Upper lobe of left lung (tissue), 6 donors: ENCODE measurements at regions not wholly inside any gene's neighbourhood (a gene's known extent, or its start where the extent isn't known, plus 50 kb on each side); places are given as distances from the start of the nearest gene placed in this dataset.

ENCODE experiments used
- ATAC-seq, 2 donors: fragments of 200-7000 bp; cut with Tn5 transposase; one replicate each; pipeline ENCODE4 v1.9.1; 2022; ENCODE audit warnings: mild to moderate bottlenecking in 2 of 2, moderate library complexity in 2 of 2; ENCODE audit not compliant: low FRiP score in 2 of 2
- DNase-seq, 2 donors: peaks; one replicate each; pipeline ENCODE4 v3.0.0-alpha.2; 2019 to 2020
- H3K27ac ChIP-seq, 4 donors: fragments of 200-600 bp; sonication (generic); one replicate each; pipeline ENCODE4 v1.5.1; 2016 to 2019
- H3K27me3 ChIP-seq, 4 donors: fragments of 200-600 bp; sonication (generic); one replicate each; pipeline ENCODE4 v1.5.1; 2017 to 2019
- H3K36me3 ChIP-seq, 4 donors: fragments of 200-600 bp; sonication (generic); one replicate each; pipeline ENCODE4 v1.5.1; 2016 to 2019
- H3K4me1 ChIP-seq, 4 donors: fragments of 200-600 bp; sonication (generic); one replicate each; pipeline ENCODE4 v1.5.1; 2018 to 2019
- H3K4me3 ChIP-seq, 4 donors: fragments of 200-600 bp; sonication (generic); one replicate each; pipeline ENCODE4 v1.5.1; 2017 to 2019; ENCODE audit warnings: mild to moderate bottlenecking in 2 of 4, moderate library complexity in 1 of 4
- H3K9me3 ChIP-seq, 4 donors: fragments of 200-600 bp; sonication (generic); one replicate each; pipeline ENCODE4 v1.5.1; 2018 to 2019
- CTCF ChIP-seq, 6 experiments: fragments of 450-650 bp in 4 of 6; fragments of 200-600 bp in 2 of 6; sonication (generic) in 2 of 6; IDR thresholded peaks; one replicate each; pipeline ENCODE4 v1.5.1; 2016 to 2019; ENCODE audit warnings: antibody characterized with exemption in 6 of 6
- EP300 ChIP-seq, 4 donors: sonication (generic); formaldehyde crosslinking; IDR thresholded peaks; one replicate each; pipeline ENCODE4 v1.5.1; 2017; ENCODE audit warnings: antibody characterized with exemption in 4 of 4, control low read depth in 2 of 4
- POLR2A ChIP-seq, 4 donors: fragments of 450-650 bp; IDR thresholded peaks; one replicate each; pipeline ENCODE4 v1.5.1; 2016 to 2017; ENCODE audit warnings: antibody characterized with exemption in 4 of 4, mild to moderate bottlenecking in 2 of 4
- POLR2AphosphoS5 ChIP-seq, 2 donors: sonication (generic); formaldehyde crosslinking; IDR thresholded peaks; one replicate each; pipeline ENCODE4 v1.5.1; 2017; ENCODE audit warnings: antibody characterized with exemption in 2 of 2
- WGBS, 2 donors: methylation state at CpG; one replicate each; pipeline ENCODE4 v1.1.5; 2017 to 2018; 5-methylcytosine and 5-hydroxymethylcytosine counted together
- donor health status: DM: no; HTN: no; CAD: no; lungs with moderate emphysema.
- donor health status: DM: no; HTN: yes; CAD: no; lungs with severe emphysema.

DNA sequence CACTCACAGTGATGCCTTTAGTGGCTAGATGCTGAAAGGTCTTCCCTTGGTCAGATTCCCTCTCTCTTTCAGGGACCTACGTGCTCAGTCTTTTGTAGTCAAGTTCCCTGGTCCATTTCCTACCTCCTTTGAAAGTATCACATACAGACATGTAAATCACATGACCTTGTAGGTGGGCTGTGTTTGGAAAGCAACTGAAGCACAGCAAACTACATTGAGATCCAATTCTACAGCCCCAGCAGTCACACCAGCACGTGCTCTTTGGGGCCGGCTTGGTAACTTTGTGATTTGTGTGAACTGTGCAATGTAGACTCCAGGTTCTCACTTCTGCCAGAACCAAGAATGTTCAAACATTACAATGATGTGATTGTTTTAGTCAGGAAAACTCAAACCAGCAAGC, 89.7 kb upstream of the PLPP4 start:
- Histone ChIP-seq H3K36me3 (no peaks in the 10 kb centered on the region), H3K4me1 (no peaks in the 10 kb centered on the region), H3K27ac (no peak overlapping the region), H3K27me3 (no peaks in the 10 kb centered on the region), H3K9me3 (no peaks in the 10 kb centered on the region), H3K4me3 (no peak overlapping the region)
- ATAC-seq (no peak), DNase-seq (no peak)
- 62 to 83% methylated on average over 3 of the region's 3 CpGs for WGBS, 2 donors
- TF ChIP-seq EP300 (IDR thresholded peaks at IDR 0.05) (no peak), POLR2A (IDR thresholded peaks at IDR 0.05) (no peak), CTCF (IDR thresholded peaks at IDR 0.05) (no peak), POLR2AphosphoS5 (IDR thresholded peaks at IDR 0.05) (no peak)

- ATAC-seq (no peak), DNase-seq (no peak)
- Histone ChIP-seq H3K4me3 (no peak overlapping the region), H3K36me3 (no peaks in the 10 kb centered on the region), H3K4me1 (no peaks in the 10 kb centered on the region), H3K9me3 (no peaks in the 10 kb centered on the region), H3K27me3 (no peaks in the 10 kb centered on the region), H3K27ac (no peak overlapping the region)
- TF ChIP-seq CTCF (IDR thresholded peaks at IDR 0.05) (no peak), POLR2A (IDR thresholded peaks at IDR 0.05) (no peak), EP300 (IDR thresholded peaks at IDR 0.05) (no peak), POLR2AphosphoS5 (IDR thresholded peaks at IDR 0.05) (no peak)
- WGBS, 2 donors: 82 to 88% methylated on average over 7 of the region's 7 CpGs
Measured at GRCh38 chr10:120368338-120368737, 88.7 kb upstream of the PLPP4 start.

DNA sequence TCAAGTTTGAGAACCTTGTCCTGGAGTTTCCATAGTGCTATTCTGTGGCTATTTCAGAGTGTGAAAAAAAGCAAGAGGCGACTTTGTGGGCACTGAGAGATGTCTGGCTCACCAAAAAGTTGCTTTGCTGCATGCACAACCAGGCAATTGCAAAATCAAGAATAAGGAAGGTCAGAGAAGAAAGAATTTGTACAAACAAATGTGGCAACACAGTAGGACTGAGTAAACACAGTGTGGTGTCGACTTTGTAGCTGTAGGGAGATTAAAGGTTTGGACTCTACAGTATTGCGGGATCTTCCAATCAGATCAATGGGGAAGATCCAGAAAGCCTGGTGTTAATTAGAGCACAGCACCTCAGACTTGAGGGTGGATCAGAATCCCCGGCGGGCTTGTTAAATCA, 88.1 kb upstream of the PLPP4 start:
- TF ChIP-seq CTCF (IDR thresholded peaks at IDR 0.05) (no peak), EP300 (IDR thresholded peaks at IDR 0.05) (no peak), POLR2A (IDR thresholded peaks at IDR 0.05) (no peak), POLR2AphosphoS5 (IDR thresholded peaks at IDR 0.05) (no peak)
- DNase-seq (no peak), ATAC-seq (no peak)
- Histone ChIP-seq H3K36me3 (no peaks in the 10 kb centered on the region), H3K4me1 (no peaks in the 10 kb centered on the region), H3K4me3 (no peak overlapping the region), H3K27me3 (no peaks in the 10 kb centered on the region), H3K27ac (no peak overlapping the region), H3K9me3 (no peaks in the 10 kb centered on the region)
- 54 to 56% methylated on average over 4 to 5 of the region's 5 CpGs for WGBS, 2 donors

- H3K36me3 ChIP-seq: no peaks in the 10 kb centered on the region
- TF ChIP-seq POLR2A (IDR thresholded peaks at IDR 0.05) (no peak), POLR2AphosphoS5 (IDR thresholded peaks at IDR 0.05) (no peak), EP300 (IDR thresholded peaks at IDR 0.05) (no peak), CTCF (IDR thresholded peaks at IDR 0.05) (no peak)
- no peak overlapping the region for H3K4me3 ChIP-seq
- 55 to 62% methylated on average over 2 of the region's 2 CpGs for WGBS, 2 donors
- no peaks in the 10 kb centered on the region for H3K9me3 ChIP-seq
- DNase-seq: no peak
- H3K27ac ChIP-seq: no peak overlapping the region
- no peaks in the 10 kb centered on the region for H3K4me1 ChIP-seq
- H3K27me3 ChIP-seq: no peaks in the 10 kb centered on the region
- ATAC-seq: no peak
Measured at GRCh38 chr10:120369856-120370276, 87.2 kb upstream of the PLPP4 start.

DNA sequence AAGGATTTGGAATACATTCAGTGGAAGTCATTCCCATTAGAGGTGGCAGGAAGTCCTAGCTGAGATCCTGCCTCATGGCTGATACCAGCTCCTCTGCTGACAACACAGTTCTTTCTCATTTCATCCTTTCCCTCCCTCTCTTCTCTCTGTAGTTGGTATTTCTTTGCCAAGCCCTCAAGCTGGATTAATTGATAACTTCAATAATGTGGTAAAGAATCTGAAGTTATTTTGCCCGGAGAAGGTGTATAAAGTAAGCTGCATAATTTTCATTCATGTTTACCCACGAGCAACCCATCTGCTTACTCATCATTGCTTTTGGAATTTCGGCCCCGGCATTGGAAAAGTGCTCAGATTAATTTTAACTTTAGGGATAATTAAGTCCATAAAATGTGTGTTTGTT, 85.2 kb upstream of the PLPP4 start:
- Histone ChIP-seq H3K27ac (no peak overlapping the region), H3K9me3 (no peaks in the 10 kb centered on the region), H3K36me3 (no peaks in the 10 kb centered on the region), H3K27me3 (no peaks in the 10 kb centered on the region), H3K4me1 (no peaks in the 10 kb centered on the region), H3K4me3 (no peak overlapping the region)
- no peak for TF ChIP-seq CTCF (IDR thresholded peaks at IDR 0.05)
- TF ChIP-seq POLR2AphosphoS5 (IDR thresholded peaks at IDR 0.05): no peak
- TF ChIP-seq EP300 (IDR thresholded peaks at IDR 0.05): no peak
- TF ChIP-seq POLR2A (IDR thresholded peaks at IDR 0.05): no peak
- ATAC-seq: no peak
- WGBS, 2 donors: 81 to 85% methylated on average over 4 of the region's 4 CpGs
- no peak for DNase-seq
